ENCODE measurements at regions not wholly inside any gene's neighbourhood (a gene's known extent, or its start where the extent isn't known, plus 50 kb on each side); places are given as distances from the start of the nearest gene placed in this dataset.

GRCh38 chr3:153567556-153567955 is 405.5 kb downstream of the RAP2B start:
- TF ChIP-seq CBFB (CRISPR knock-in tag; IDR thresholded peaks at IDR 0.05; ENCODE audit: low read depth) (no peak), E2F4 (CRISPR knock-in tag; IDR thresholded peaks at IDR 0.05; ENCODE audit: borderline replicate concordance, low read depth) (no peak), ZNF121 (CRISPR knock-in tag; IDR thresholded peaks at IDR 0.05) (no peak), CREM (CRISPR knock-in tag; IDR thresholded peaks at IDR 0.05) (no peak), CREB1 (CRISPR knock-in tag; IDR thresholded peaks at IDR 0.05) (no peak), FOXP4 (CRISPR knock-in tag; IDR thresholded peaks at IDR 0.05) (no peak), FOXK1 (CRISPR knock-in tag; IDR thresholded peaks at IDR 0.05) (no peak)
- TF ChIP-seq, protein P1, sequence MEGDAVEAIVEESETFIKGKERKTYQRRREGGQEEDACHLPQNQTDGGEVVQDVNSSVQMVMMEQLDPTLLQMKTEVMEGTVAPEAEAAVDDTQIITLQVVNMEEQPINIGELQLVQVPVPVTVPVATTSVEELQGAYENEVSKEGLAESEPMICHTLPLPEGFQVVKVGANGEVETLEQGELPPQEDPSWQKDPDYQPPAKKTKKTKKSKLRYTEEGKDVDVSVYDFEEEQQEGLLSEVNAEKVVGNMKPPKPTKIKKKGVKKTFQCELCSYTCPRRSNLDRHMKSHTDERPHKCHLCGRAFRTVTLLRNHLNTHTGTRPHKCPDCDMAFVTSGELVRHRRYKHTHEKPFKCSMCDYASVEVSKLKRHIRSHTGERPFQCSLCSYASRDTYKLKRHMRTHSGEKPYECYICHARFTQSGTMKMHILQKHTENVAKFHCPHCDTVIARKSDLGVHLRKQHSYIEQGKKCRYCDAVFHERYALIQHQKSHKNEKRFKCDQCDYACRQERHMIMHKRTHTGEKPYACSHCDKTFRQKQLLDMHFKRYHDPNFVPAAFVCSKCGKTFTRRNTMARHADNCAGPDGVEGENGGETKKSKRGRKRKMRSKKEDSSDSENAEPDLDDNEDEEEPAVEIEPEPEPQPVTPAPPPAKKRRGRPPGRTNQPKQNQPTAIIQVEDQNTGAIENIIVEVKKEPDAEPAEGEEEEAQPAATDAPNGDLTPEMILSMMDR (IDR thresholded peaks at IDR 0.05): no peak
- TF ChIP-seq, protein P2, sequence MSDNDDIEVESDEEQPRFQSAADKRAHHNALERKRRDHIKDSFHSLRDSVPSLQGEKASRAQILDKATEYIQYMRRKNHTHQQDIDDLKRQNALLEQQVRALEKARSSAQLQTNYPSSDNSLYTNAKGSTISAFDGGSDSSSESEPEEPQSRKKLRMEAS (CRISPR knock-in tag; IDR thresholded peaks at IDR 0.05): no peak
- TF ChIP-seq, protein P3, sequence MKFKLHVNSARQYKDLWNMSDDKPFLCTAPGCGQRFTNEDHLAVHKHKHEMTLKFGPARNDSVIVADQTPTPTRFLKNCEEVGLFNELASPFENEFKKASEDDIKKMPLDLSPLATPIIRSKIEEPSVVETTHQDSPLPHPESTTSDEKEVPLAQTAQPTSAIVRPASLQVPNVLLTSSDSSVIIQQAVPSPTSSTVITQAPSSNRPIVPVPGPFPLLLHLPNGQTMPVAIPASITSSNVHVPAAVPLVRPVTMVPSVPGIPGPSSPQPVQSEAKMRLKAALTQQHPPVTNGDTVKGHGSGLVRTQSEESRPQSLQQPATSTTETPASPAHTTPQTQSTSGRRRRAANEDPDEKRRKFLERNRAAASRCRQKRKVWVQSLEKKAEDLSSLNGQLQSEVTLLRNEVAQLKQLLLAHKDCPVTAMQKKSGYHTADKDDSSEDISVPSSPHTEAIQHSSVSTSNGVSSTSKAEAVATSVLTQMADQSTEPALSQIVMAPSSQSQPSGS (CRISPR knock-in tag; IDR thresholded peaks at IDR 0.05; ENCODE audit: borderline replicate concordance, low read depth): no peak

Data from WTC11 (cell line).